Lower leg skin (tissue), 3 donors: ENCODE measurements at regions not wholly inside any gene's neighbourhood (a gene's known extent, or its start where the extent isn't known, plus 50 kb on each side); places are given as distances from the start of the nearest gene placed in this dataset.

Experiments
- CTCF ChIP-seq, 3 donors: fragments of 450-650 bp; IDR thresholded peaks; one replicate each; pipeline ENCODE4 v1.5.1; 2016; ENCODE audit warnings: antibody characterized with exemption in 3 of 3, mild to moderate bottlenecking in 3 of 3, moderate library complexity in 2 of 3
- POLR2A ChIP-seq, 2 donors: fragments of 450-650 bp; IDR thresholded peaks; one replicate each; pipeline ENCODE4 v1.6.1; 2016 to 2017; ENCODE audit warnings: antibody characterized with exemption in 2 of 2, mild to moderate bottlenecking in 1 of 2, moderate library complexity in 1 of 2

GRCh38 chr6:155543166-155543847 lies 87.7 kb upstream of the NOX3 start:
- TF ChIP-seq CTCF (IDR thresholded peaks at IDR 0.05) (no peak), POLR2A (IDR thresholded peaks at IDR 0.05) (no peak)
